MCF 10A (cell line): ENCODE measurements at regions not wholly inside any gene's neighbourhood (a gene's known extent, or its start where the extent isn't known, plus 50 kb on each side); places are given as distances from the start of the nearest gene placed in this dataset.

Experiments
- BruUV-seq: library from RNA; stranded (reverse); fragments of 400-500 nt; replicated peaks from 2 replicates; lab custom pipeline; 2021; lab: Mats Ljungman, UMichigan
- CTCF ChIA-PET: fragments of 300-600 bp; sonication (Branson Sonifier 250); formaldehyde crosslinking; extraction: SDS; loops from one replicate; lab custom pipeline; 2021; ENCODE audit warnings: antibody characterized with exemption, inconsistent platforms; lab: Yijun Ruan, JAX
- POLR2A ChIA-PET: fragments of 300-600, 350-650 bp; sonication (Branson Sonifier 250); formaldehyde crosslinking; extraction: SDS; loops from one replicate; lab custom pipeline; 2020; ENCODE audit warnings: antibody characterized with exemption, inconsistent platforms; lab: Yijun Ruan, JAX
- DNase-seq: peaks from one replicate; pipeline ENCODE4 v3.0.0-alpha.2; 2018; ENCODE audit not compliant: unreplicated experiment
- H3K27ac Mint-ChIP-seq: one replicate; pipeline ENCODE4 v1.8.0; 2022; ENCODE audit warnings: mild to moderate bottlenecking, low read depth, mixed read lengths; ENCODE audit not compliant: unreplicated experiment
- H3K27me3 Mint-ChIP-seq: one replicate; pipeline ENCODE4 v1.8.0; 2022; ENCODE audit warnings: mixed read lengths; ENCODE audit not compliant: insufficient read depth, unreplicated experiment
- H3K36me3 Mint-ChIP-seq: one replicate; pipeline ENCODE4 v1.8.0; 2022; ENCODE audit warnings: mild to moderate bottlenecking, moderate library complexity, mixed read lengths; ENCODE audit not compliant: insufficient read depth, unreplicated experiment
- H3K4me1 Mint-ChIP-seq: one replicate; pipeline ENCODE4 v1.8.0; 2022; ENCODE audit warnings: mixed read lengths; ENCODE audit not compliant: insufficient read depth, unreplicated experiment
- H3K4me3 Mint-ChIP-seq: one replicate; pipeline ENCODE4 v1.8.0; 2022; ENCODE audit warnings: mild to moderate bottlenecking, moderate library complexity, mixed read lengths; ENCODE audit not compliant: unreplicated experiment
- H3K9me3 Mint-ChIP-seq: one replicate; pipeline ENCODE4 v1.8.0; 2022; ENCODE audit warnings: mixed read lengths; ENCODE audit not compliant: unreplicated experiment
- CTCF ChIP-seq: fragments of 200-600 bp; IDR thresholded peaks from one replicate; pipeline ENCODE4 v1.8.0; 2022; ENCODE audit warnings: antibody characterized with exemption, mild to moderate bottlenecking; ENCODE audit not compliant: unreplicated experiment
- intact Hi-C: fragments of 100-400 bp; cut with micrococcal nuclease; formaldehyde crosslinking; loops from 2 replicates; pipeline ENCODE4 v1.14.1; 2022

- Mint-ChIP-seq H3K36me3 (no peaks in the 10 kb centered on the region), H3K4me3 (no peak overlapping the region), H3K27me3 (no peaks in the 10 kb centered on the region), H3K9me3 (peaks cover 18% of the 10 kb centered on the region), H3K27ac (no peak overlapping the region), H3K4me1 (peaks cover 10% of the 10 kb centered on the region)
- no peak for TF ChIP-seq CTCF
- ChIA-PET CTCF (no interaction called here), POLR2A (no interaction called here)
- intact Hi-C loops = no loop called here
- no TSS peak for BruUV-seq
- DNase-seq = no peak
These were observed 291.2 kb downstream of the CDH11 start for GRCh38 chr16:64830653-64831052.

- H3K27me3 Mint-ChIP-seq = no peaks in the 10 kb centered on the region
- H3K36me3 Mint-ChIP-seq = no peaks in the 10 kb centered on the region
- H3K4me3 Mint-ChIP-seq = no peak overlapping the region
- H3K4me1 Mint-ChIP-seq = peaks cover 10% of the 10 kb centered on the region
- TF ChIP-seq CTCF = no peak
- no peak for DNase-seq
- H3K27ac Mint-ChIP-seq = no peak overlapping the region
- BruUV-seq = no TSS peak
- intact Hi-C loops = no loop called here
- ChIA-PET CTCF (no interaction called here), POLR2A (no interaction called here)
- H3K9me3 Mint-ChIP-seq = peaks cover 10% of the 10 kb centered on the region
These were observed 292.2 kb downstream of the CDH11 start for GRCh38 chr16:64829678-64830077.

- Mint-ChIP-seq H3K4me3 (no peak overlapping the region), H3K4me1 (peaks cover 10% of the 10 kb centered on the region), H3K9me3 (peaks cover 9% of the 10 kb centered on the region), H3K36me3 (no peaks in the 10 kb centered on the region), H3K27ac (no peak overlapping the region), H3K27me3 (no peaks in the 10 kb centered on the region)
- peak; percentile 1 for DNase-seq
- CTCF ChIA-PET = interaction anchor here (0.6 kb wide), 1 partner anchor 114 kb away, joined by 3 read pairs; no protein-coding TSS in a partner anchor
- POLR2A ChIA-PET = no interaction called here
- intact Hi-C loops = no loop called here
- BruUV-seq = no TSS peak
- TF ChIP-seq CTCF = no peak
These were observed 295.5 kb downstream of the CDH11 start for GRCh38 chr16:64826374-64826773.

- POLR2A ChIA-PET = no interaction called here
- no peak for TF ChIP-seq CTCF
- Mint-ChIP-seq H3K27ac (no peak overlapping the region), H3K36me3 (no peaks in the 10 kb centered on the region), H3K27me3 (no peaks in the 10 kb centered on the region), H3K9me3 (peaks cover 7% of the 10 kb centered on the region), H3K4me3 (no peak overlapping the region), H3K4me1 (no peaks in the 10 kb centered on the region)
- CTCF ChIA-PET = no interaction called here
- intact Hi-C loops = no loop called here
- BruUV-seq = no TSS peak
- no peak for DNase-seq
These were observed 298.3 kb downstream of the CDH11 start for GRCh38 chr16:64823481-64824075.
